Suprapubic skin (tissue), 4 donors: ENCODE measurements at regions not wholly inside any gene's neighbourhood (a gene's known extent, or its start where the extent isn't known, plus 50 kb on each side); places are given as distances from the start of the nearest gene placed in this dataset.

Source experiments
- POLR2A ChIP-seq, 2 donors: fragments of 450-650 bp; IDR thresholded peaks; one replicate each; pipeline ENCODE4 v1.6.1; 2017; ENCODE audit warnings: antibody characterized with exemption in 2 of 2, mild to moderate bottlenecking in 2 of 2, moderate library complexity in 2 of 2
- POLR2AphosphoS5 ChIP-seq, 3 donors: sonication (generic); formaldehyde crosslinking; IDR thresholded peaks; one replicate each; pipeline ENCODE4 v1.6.1; 2017; ENCODE audit warnings: antibody characterized with exemption in 3 of 3
- TF ChIP-seq, protein P1 (sequence below), 2 donors: fragments of 200-600 bp in 1 of 2; fragments of 450-650 bp in 1 of 2; sonication (generic) in 1 of 2; IDR thresholded peaks; one replicate each; pipeline ENCODE4 v1.5.1; 2016 to 2019; ENCODE audit warnings: antibody characterized with exemption in 2 of 2, mild to moderate bottlenecking in 1 of 2, moderate library complexity in 1 of 2

DNA sequence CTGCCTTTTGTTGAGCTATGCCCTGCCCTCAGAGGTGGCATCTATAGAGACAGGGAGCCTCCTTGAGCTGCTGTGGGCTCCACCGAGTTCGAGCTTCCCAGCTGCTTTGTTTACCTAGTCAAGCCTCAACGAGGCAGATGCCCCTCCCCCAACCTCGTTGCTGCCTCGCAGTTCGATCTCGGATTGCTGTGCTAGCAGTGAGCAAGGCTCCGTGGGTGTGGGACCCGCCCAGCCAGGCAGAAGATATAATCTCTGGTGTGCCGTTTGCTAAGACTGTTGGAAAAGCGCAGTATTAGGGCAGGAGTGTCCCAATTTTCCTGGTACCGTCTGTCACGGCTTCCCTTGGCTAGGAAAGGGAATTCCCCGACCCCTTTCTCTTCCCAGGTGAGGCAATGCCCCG, 88.4 kb upstream of the CDK6 start:
- TF ChIP-seq, protein P1, sequence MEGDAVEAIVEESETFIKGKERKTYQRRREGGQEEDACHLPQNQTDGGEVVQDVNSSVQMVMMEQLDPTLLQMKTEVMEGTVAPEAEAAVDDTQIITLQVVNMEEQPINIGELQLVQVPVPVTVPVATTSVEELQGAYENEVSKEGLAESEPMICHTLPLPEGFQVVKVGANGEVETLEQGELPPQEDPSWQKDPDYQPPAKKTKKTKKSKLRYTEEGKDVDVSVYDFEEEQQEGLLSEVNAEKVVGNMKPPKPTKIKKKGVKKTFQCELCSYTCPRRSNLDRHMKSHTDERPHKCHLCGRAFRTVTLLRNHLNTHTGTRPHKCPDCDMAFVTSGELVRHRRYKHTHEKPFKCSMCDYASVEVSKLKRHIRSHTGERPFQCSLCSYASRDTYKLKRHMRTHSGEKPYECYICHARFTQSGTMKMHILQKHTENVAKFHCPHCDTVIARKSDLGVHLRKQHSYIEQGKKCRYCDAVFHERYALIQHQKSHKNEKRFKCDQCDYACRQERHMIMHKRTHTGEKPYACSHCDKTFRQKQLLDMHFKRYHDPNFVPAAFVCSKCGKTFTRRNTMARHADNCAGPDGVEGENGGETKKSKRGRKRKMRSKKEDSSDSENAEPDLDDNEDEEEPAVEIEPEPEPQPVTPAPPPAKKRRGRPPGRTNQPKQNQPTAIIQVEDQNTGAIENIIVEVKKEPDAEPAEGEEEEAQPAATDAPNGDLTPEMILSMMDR (IDR thresholded peaks at IDR 0.05) = no peak
- TF ChIP-seq POLR2AphosphoS5 (IDR thresholded peaks at IDR 0.05) (no peak), POLR2A (IDR thresholded peaks at IDR 0.05) (no peak)
